ENCODE measurements at regions not wholly inside any gene's neighbourhood (a gene's known extent, or its start where the extent isn't known, plus 50 kb on each side); places are given as distances from the start of the nearest gene placed in this dataset.

- H2BK5ac ChIP-seq (ENCODE audit: low read depth, low read length) = no peak overlapping the region; the same call in 1 of the 2 replicates
Measured at GRCh38 chr14:59018978-59019377, 169.5 kb upstream of the DAAM1 start.

More at GRCh38 chr14:59018978-59019377, 169.5 kb upstream of the DAAM1 start:
- Histone ChIP-seq H3K4me3 (ENCODE audit: extremely low read depth in 1 of 4, insufficient read depth in 2 of 4, low read depth in 3 of 4, low read length in 4 of 4) (no peak overlapping the region), H3K14ac (ENCODE audit: insufficient read length) (no peak overlapping the region), H3K23ac (ENCODE audit: insufficient read length) (no peak overlapping the region), H3K18ac (ENCODE audit: extremely low read depth, low read length) (no peak overlapping the region), H2AFZ (ENCODE audit: low read length) (no peak overlapping the region), H2BK12ac (ENCODE audit: low read depth, low read length) (no peak overlapping the region), H2BK15ac (ENCODE audit: low read length) (no peak overlapping the region), H2BK120ac (replicated peaks; ENCODE audit: low read depth, low read length) (no peak overlapping the region), H3K27me3 (replicated peaks in 1 of 4; ENCODE audit: control insufficient read depth in 3 of 4, extremely low read depth in 1 of 4, insufficient read depth in 3 of 4, low read length in 3 of 4) (no peaks in the 10 kb centered on the region), H3K9ac (replicated peaks in 1 of 4; ENCODE audit: extremely low read depth in 1 of 4, low read depth in 3 of 4, low read length in 3 of 4) (no peak overlapping the region), H3K79me1 (ENCODE audit: low read depth, low read length) (no peaks in the 10 kb centered on the region), H3K4ac (replicated peaks; ENCODE audit: insufficient read length, low read depth, low read length) (no peak overlapping the region), H3K36me3 (ENCODE audit: control insufficient read depth in 2 of 4, insufficient read depth in 4 of 4, low read length in 3 of 4) (no peaks in the 10 kb centered on the region), H3K4me1 (replicated peaks in 1 of 4; ENCODE audit: control insufficient read depth in 3 of 4, insufficient read depth in 4 of 4, low read length in 3 of 4) (peaks cover 0 to 6% (median 1%) of the 10 kb centered on the region in 4 experiments; a peak in 1 of 7 replicates), H4K91ac (replicated peaks; ENCODE audit: insufficient read length, low read length) (no peak overlapping the region), H3K9me3 (ENCODE audit: insufficient read depth in 2 of 2, low read depth in 1 of 2, low read length in 1 of 2) (no peaks in the 10 kb centered on the region), H3K23me2 (ENCODE audit: low read depth, low read length) (no peaks in the 10 kb centered on the region), H4K8ac (ENCODE audit: extremely low read depth, insufficient read depth, low read length) (no peak overlapping the region), H2AK5ac (ENCODE audit: low read depth, low read length) (no peak overlapping the region), H4K5ac (ENCODE audit: insufficient read length, low read depth, low read length) (no peak overlapping the region), H4K20me1 (replicated peaks in 1 of 2; ENCODE audit: control insufficient read depth in 1 of 2, insufficient read depth in 2 of 2, low read length in 2 of 2) (no peaks in the 10 kb centered on the region), H3K56ac (replicated peaks; ENCODE audit: insufficient read length, low read depth, low read length) (no peak overlapping the region), H3K4me2 (ENCODE audit: insufficient read depth in 1 of 2, low read depth in 2 of 2, low read length in 2 of 2) (no peak overlapping the region), H3K79me2 (ENCODE audit: control insufficient read depth in 1 of 2, insufficient read depth in 2 of 2, low read length in 2 of 2) (no peaks in the 10 kb centered on the region), H2BK20ac (ENCODE audit: low read length) (no peak overlapping the region), H3K27ac (ENCODE audit: low read depth, low read length) (no peak overlapping the region)
- TF ChIP-seq MAFK (IDR thresholded peaks at IDR 0.05; ENCODE audit: low read depth, low read length) (no peak), SAP30 (IDR thresholded peaks at IDR 0.05; ENCODE audit: insufficient read depth, insufficient replicate concordance, low read length) (no peak), CTCF (IDR thresholded peaks at IDR 0.05; ENCODE audit: control extremely low read depth in 1 of 3, insufficient read depth in 1 of 3, low read depth in 1 of 3, low read length in 3 of 3) (peak; percentile 62 to 66 (median 64)), SRF (IDR thresholded peaks at IDR 0.05; ENCODE audit: low read depth, low read length) (no peak), RAD21 (IDR thresholded peaks at IDR 0.05 in 1 of 2, conservative IDR thresholded peaks at IDR 0.05 in 1 of 2; ENCODE audit: low read depth in 2 of 2, low read length in 2 of 2) (peak; percentile 72 to 79)
- CTCF ChIA-PET (ENCODE audit: partially characterized antibody) = interaction anchor here (0.6 to 8.2 kb wide), 13 partner anchors 9 to 468 kb away, joined by 3 to 84 read pairs (median 4); partner anchors contain the start of gene DACT1
- DNase-seq (ENCODE audit: low read depth in 1 of 2, low spot score in 2 of 2) (no peak), FAIRE-seq (no peak)
- 80% methylated on average over 3 of the region's 3 CpGs; no CpG with 5 or more reads in 1 of the 2 experiments for WGBS, 2 experiments (ENCODE audit: extremely low coverage in 1 of 2, insufficient coverage in 1 of 2, insufficient read length in 1 of 2, insufficient replicate concordance in 2 of 2, low coverage in 1 of 2, low lambda C conversion rate in 2 of 2, missing lambda C conversion rate in 1 of 2)
- POLR2A ChIA-PET (ENCODE audit: partially characterized antibody) = no interaction called here
